NCI-H748 (cell line): ENCODE measurements at regions not wholly inside any gene's neighbourhood (a gene's known extent, or its start where the extent isn't known, plus 50 kb on each side); places are given as distances from the start of the nearest gene placed in this dataset.
"Not testable (repeated sequence)": the region's sequence is repeated elsewhere in the genome, so short reads cannot be mapped to it uniquely, and the experiment has no call there.

Experiments used
- DNase-seq: peaks from one replicate; lab custom pipeline; 2025; ENCODE audit not compliant: unreplicated experiment; lab: John Stamatoyannopoulos, UW

GRCh38 chr5:36462295-36463021 lies 143.9 kb upstream of the SLC1A3 start:
- no peak for DNase-seq

GRCh38 chr5:36475942-36476341 lies 130.5 kb upstream of the SLC1A3 start:
- DNase-seq: not testable (repeated sequence)

GRCh38 chr5:36478646-36479317 lies 127.6 kb upstream of the SLC1A3 start:
- no peak for DNase-seq

GRCh38 chr5:36481454-36482120 lies 124.8 kb upstream of the SLC1A3 start:
- no peak for DNase-seq

GRCh38 chr5:36482812-36483211 lies 123.6 kb upstream of the SLC1A3 start:
- DNase-seq: no peak

DNA sequence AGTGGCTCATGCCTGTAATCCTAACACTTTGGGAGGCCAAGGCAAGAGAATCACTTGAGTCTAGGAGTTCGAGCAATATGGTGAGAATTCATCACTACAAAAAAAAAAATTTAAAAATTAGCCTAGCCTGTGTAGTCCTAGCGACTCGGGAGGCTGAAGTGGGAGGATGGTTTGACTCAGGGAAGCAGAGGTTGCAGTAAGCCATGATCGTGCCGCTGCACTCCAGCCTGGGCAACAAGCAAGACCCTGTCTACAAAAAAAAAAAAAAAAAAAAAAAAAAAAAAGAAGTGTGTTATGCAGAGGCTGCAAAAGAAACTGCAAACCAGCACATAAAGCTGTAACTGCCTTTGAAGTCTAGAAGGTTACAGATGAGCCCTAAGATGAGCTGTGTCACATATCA lies 116.9 kb upstream of the SLC1A3 start:
- no peak for DNase-seq

DNA sequence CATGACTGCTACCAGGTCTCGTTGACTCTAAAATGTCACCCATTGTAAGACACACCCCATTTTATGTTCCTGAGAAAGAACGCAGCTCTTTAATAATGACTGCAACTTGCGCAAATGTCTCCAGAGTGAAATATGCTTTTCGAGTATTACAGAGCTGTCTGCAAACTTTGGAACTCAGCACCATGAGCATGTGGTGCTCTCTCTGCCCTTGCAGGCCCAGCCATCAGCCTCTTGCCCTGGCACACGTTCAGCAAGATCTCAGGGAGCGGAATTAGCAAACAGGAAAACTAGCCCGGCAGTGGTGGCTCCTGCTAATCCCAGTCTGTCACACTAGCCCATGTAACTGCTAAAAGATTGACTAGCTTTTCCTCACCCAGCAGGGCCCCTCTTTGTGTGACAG lies 114.5 kb upstream of the SLC1A3 start:
- DNase-seq: no peak

GRCh38 chr5:36492984-36493654 lies 113.3 kb upstream of the SLC1A3 start:
- no peak for DNase-seq

GRCh38 chr5:36494028-36494427 lies 112.4 kb upstream of the SLC1A3 start:
- no peak for DNase-seq

DNA sequence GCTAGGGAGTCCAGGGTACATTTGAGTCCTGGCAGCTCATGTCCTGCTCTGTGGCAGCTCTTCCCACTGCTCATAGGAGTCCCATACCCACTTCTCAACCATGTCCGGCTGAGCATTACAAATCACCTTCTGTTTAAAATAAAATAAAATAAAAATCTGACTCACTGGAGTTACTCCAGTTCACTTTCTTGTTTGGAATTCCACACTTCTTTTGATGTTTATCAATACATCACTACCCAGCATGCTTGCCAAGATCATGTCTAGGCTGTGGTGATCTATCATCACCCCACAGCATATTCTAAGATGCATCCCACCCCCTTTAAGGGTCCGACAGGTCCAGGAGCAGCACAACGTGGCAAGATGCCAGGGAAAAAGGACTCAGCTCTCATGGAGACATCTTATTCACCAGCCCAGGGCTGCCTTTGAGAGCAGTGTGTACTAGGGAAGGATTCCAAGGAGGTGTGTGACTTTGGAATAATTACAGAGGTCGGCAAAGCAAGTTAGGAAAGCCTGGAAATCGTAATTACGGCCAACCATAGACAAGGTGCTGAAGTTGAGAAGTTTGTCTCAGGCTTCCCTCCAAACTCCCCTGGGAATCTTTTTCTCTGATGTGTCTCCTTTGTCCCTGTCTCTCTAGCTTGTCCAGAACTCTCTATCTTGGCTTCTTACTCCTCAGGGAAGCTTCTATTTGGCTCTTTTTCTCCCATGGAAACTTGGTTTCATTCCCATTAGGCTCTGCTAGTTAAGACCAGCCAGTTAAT lies 111.4 kb upstream of the SLC1A3 start:
- no peak for DNase-seq

GRCh38 chr5:36495611-36496010 lies 110.8 kb upstream of the SLC1A3 start:
- DNase-seq: no peak

GRCh38 chr5:36496471-36496870 lies 109.9 kb upstream of the SLC1A3 start:
- DNase-seq: no peak

DNA sequence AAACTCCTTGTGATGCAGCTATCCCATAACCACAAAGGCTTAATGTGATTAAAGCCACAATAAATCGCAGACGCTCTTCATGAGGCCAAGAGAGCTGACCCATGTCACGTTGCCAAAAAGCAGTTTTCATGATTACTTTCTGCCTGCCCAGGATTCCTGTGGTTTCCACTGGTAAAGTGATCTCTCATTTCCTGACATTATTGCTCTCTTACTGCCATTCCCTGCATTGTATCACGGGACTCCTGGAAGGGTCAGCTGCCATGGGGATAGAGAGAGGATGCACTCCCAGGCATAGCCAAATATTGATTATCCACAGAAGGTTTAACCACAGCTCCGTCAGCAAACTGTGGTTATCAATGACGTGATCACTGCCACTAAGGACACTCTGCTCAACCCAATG lies 103.8 kb upstream of the SLC1A3 start:
- DNase-seq: no peak

- DNase-seq: no peak
Observed at GRCh38 chr5:36505021-36505420, 101.4 kb upstream of the SLC1A3 start.

DNA sequence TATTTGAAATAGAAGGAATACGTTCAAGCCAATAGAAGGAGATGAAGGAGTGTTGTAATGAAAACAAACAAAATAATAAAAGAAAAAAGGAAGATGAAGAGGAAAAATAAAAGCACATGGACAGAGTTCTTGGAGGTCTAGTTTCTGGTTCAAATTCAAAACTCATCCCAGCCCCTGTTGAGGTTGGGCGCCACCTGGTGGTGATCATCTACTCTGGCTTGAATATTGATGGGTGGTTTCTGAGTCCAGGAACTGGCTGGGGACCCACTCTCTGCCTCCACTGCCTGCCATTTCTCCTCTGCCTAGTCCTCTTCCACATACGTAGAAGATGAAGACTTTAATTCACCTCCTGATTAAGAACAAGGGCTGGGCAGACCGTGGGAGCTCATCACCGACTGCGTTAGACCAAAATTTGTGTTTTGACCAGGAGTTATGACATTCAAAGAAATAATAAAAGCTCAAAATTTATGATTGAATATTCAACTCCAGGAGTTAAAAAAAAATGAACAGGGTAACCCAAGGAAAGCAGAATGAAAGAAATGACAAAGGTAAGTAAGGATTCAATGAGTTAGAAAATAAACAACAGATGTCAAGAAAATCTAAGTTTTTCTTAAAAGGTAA lies 99.0 kb upstream of the SLC1A3 start:
- DNase-seq: peak; percentile 79

- peak; percentile 30 for DNase-seq
Observed at GRCh38 chr5:36508331-36508730, 98.1 kb upstream of the SLC1A3 start.

DNA sequence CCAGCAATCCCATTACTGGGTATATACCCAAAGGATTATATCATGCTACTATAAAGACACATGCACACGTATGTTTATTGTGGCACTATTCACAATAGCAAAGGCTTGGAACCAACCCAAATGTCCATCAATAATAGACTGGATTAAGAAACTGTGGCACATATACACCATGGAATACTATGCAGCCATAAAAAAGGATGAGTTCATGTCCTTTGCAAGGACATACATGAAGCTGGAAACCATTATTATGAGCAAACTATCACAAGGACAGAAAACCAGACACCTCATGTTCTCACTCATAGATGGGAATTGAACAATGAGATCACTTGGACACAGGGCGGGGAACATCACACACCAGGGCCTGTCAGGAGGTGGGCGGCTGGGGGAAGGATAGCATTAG lies 92.8 kb upstream of the SLC1A3 start:
- not testable (repeated sequence) for DNase-seq

DNA sequence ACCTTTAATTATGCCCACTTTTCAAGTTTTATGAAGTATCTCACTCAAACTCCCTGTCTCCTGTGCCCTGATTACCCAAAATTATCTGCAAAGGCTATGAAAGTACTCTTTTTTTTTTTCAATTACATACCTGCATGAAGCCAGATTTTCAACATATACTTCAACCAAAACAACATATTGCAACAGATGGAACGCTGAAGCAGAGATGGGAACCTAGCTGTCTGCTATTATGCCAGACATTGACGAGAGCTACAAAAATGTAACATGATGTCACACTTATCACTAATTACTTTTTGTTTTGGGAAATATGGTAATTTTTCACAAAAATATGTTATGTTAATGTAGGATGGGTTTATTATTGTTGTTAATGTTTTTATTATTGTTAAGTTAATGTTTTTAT lies 86.5 kb upstream of the SLC1A3 start:
- no peak for DNase-seq

- no peak for DNase-seq
Observed at GRCh38 chr5:36521219-36521618, 85.2 kb upstream of the SLC1A3 start.
